HG02943 (cell line): ENCODE measurements at regions not wholly inside any gene's neighbourhood (a gene's known extent, or its start where the extent isn't known, plus 50 kb on each side); places are given as distances from the start of the nearest gene placed in this dataset.
"Not testable (repeated sequence)": the region's sequence is repeated elsewhere in the genome, so short reads cannot be mapped to it uniquely, and the experiment has no call there.

Experiments
- ATAC-seq: cut with Tn5 transposase; IDR thresholded peaks from one replicate; pipeline ENCODE4 v1.9.1; 2021; ENCODE audit warnings: mild to moderate bottlenecking, low read depth, moderate library complexity; ENCODE audit not compliant: unreplicated experiment

DNA sequence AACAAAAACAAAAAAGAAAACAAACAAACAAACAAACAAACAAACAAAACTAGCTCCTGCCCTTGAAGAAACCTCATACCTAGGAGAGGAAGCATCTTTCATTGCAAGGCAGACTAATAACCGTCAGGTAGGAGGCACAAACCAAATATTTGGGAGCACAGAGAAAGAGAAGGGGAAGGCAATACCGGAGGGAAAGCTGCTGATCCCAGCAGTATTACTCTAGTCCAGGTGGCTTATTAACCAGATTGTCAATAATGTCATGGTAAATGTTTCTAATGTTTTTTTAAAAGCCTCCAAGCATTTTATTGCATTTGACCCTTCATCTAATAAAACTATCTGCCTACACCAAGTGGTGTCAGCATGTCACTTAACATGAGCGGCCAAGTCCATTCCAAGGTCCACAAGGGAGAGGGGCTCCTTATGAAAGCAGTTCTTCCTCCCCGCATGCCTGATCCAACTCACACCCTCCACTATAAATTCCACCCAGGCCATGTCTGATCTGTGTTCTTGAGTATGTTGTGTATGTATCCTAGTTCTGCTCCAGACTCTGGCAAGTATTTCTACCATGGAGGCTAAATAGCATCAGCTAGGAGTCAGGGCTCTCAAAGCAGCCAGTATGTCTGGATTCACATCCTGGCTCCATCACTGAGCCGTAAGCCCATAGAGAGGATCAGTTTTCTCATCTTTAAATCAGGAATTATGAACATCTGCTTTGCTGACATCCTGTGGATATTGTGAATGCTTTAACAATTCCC, 208.1 kb upstream of the TENM4 start:
- no peak for ATAC-seq

DNA sequence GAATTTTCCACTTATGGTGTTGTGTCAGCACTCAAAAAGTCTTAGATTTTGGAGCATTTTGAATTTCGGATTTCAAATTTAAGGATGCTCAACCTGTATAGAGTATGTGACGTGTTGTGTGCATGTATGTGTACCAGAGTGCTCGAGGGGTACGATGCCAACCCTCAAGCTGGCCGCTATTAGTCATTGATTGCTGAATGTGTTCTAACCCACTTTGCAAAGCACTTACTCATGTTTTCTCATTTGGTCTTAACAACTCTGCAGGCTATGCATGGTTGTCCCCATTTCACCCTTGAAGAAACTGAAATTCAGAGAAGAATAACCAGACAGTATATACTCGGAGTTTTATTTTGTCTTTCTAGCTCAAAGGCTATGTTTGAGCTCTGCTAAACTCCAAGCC, 196.4 kb upstream of the TENM4 start:
- ATAC-seq = no peak

DNA sequence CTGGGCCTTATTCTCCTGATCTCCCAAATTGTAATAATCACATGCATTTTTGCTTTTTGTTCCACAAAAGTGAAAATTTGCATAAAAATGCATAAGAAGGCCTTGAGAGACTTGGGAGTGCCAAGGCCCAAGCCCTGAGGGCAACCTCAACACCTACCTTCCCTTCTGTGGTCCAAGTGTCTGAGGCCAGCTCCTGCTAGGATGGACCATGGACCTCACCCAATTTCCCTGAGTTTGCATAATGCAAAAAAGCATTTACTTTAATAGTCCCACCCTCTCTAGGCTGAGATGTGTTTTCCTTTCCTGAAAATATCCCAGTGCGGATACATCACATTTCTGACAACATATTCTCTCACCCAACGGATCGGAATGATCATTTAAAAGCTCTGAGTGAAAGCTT, 194.1 kb upstream of the TENM4 start:
- ATAC-seq = no peak

DNA sequence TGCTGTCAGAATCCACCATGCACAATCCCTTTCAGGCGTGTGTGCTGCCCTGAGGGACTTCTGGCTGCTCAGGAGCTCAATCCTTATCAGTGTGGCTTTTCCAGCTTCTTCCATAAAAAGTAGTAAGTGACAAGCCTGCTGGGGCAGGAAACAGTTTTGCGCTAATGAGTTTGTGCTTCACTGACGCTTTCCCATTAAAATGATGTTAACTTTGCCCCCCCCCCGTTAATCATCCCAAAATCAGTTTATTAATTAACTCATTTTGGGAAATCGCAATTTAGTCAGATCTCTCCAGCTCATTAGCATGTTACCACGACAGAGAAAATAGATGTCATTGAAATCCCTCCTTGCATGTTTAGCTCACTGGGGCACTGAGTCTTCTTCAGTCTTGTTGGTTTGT, 186.5 kb upstream of the TENM4 start:
- no peak for ATAC-seq

DNA sequence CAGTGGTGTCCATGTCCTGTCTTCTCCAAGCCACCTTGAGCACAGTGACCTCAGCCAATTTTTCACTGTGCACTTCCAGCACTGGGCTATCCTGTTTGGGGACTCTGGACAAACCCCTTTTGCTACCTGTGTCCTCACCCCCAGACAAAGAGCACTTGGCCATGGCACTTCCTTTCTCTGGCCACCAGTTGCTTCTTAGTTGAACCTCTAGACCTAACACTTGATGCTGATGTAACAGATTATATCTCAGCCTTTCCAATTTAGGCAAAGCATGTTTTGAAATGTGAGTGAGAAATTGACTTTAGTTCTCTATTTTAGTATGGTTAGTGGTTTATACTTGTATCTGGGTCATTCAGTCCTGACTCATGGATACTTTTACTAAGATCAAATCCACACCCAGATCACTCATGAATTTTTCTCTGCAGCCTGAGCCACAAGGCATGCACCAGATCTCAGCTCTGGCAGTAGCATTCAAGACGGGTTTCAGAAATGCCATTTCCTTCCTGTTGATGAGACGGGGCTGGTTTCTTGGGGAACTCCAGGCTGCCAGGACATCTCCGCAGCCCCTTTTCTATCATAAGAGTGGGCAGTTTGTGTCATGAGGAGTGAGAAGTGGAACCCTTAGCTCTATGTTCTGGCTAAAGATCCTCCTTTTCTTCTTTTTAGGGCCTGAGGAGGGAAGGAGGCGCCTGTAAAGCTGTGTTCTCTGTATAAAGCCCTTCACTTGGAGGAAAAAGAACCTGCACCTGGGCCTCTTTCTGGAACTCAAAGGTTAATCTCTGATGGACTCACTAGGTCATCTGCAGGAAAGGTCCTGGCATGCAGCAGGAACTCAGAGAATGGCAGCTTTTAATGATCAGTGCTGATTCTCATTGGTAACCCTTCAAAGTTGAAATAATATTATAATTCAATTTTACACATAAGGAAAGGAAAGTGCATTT, 185.6 kb upstream of the TENM4 start:
- ATAC-seq = no peak

DNA sequence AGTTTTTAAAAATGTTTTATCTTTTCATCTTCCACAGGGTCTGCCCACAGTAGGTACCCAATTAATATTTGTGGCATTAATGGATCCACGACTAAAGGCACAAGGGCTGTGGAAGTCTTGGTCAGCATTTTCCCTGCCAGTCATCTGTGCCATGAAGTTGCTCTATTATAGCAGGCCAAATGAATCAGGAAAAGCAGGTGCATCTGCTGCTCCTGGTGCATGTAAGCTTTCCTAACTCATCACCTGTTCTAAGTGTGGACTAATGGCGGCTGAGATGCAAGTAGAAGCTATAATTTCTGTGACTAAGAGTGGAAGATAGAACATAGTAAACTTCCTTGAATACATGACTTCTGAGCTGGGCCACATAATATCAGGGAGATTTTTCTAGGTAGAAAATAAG, 182.5 kb upstream of the TENM4 start:
- no peak for ATAC-seq

DNA sequence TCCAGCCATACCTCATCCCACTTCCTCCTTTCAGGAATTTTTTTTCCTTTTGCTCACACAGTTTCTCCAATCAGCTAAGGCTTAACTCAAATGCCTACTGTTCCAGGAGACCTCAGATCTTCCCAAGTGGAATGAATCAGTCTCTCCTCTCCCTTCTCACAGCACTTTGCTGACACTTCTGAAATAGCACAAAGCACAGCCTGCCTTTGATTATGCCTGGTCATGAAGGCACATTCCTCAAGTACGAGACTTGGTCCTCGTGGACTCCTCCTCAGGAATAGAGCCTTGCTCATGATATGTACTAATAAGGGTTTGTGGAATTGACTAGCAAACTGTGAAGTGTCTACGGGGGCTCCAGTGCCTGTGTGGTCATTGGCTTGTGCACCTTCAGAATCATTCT, 176.7 kb upstream of the TENM4 start:
- no peak for ATAC-seq

DNA sequence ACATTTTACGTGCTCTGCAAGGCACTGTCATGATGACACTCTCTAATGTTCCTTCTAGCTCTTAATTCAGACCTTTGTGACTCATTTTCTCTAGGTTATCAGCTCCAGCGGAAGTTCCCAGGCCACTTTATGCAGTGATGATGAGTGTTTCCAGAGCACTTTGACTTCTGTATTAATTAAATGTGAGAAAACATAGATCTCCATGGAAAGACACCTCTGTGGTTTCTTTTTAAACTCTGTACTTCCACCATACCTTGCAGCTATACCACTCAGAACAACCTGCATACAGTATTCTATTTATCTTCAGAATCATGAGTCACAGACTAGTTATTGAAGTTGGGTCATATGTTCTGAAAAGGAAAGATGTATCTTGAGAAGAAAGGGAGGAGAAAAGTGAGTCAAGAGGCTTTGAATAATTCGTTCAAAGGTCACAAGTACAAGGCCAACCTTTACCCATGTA, 175.6 kb upstream of the TENM4 start:
- no peak for ATAC-seq

DNA sequence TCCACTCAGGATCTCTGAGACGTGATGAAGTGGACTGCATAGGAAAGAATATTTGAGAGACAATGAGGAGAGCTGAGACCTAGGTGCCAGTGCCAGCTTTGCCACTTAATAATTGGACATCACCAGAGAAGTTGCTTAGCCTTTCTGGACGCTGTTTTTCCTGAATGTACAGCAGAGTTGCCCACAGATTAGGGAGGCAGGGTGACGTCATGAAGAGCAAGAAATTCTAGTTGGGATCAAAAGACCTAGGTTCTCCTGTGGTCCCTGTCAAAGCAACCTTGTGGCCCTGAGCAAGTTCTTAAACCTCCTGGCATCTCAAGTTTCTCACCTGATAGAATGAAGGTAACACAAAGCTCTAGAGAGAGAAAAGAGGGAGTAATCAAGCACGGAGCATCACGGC, 174.6 kb upstream of the TENM4 start:
- ATAC-seq = no peak

DNA sequence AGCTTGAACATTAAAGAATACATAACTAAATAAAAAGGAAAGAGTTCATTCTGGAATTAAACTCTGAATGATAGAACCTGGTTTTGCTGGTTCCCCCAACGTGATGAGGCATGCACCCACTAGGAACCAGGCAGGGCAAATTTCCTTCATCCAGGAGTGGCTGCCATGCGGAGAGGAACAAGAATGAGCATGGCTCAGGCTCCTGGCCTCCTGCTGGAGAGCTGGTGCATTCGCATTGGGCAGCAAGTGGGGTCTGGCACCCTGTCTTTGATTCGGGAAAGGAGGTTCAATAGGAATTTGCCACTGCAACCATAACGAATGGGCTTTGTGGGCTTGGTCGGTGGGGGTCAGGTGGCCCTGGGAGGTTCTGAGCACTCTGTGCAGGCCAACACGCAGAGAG, 169.8 kb upstream of the TENM4 start:
- no peak for ATAC-seq

DNA sequence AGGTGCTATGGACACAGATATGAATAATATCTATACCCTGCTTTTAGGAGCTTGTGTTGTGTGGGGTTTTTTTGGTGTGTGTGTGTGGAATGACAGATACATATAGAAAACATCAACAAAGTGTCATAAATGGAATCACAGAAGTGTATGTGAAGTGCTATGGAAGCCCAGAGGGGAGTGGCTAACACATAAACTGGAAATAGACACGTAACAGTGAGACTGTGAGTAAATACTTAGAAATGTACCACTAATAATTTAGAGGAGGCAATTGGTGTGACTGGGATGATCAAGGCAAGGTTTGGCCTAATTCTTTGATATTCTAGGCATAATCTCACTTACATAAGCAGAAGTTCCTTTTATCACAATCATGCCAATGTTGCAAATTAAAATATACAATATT, 169.3 kb upstream of the TENM4 start:
- no peak for ATAC-seq

DNA sequence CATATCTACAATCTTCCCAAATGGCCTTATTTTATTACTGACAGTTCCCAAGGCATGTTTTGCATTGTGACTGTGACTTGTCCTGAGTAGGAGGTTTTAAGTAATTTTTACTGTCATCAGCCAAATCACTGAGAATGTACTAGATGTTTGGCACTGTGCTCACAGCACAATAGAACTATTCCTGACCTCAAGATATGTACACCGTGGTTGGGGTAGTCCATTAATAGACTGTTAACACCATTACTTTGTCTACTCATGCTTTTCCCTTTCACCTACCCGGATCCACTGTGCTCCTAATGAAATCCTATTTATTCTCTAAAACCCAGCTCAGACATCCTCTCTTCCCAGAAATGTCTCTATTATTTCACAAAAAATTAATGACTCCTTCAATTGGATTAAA, 168.7 kb upstream of the TENM4 start:
- ATAC-seq = no peak

DNA sequence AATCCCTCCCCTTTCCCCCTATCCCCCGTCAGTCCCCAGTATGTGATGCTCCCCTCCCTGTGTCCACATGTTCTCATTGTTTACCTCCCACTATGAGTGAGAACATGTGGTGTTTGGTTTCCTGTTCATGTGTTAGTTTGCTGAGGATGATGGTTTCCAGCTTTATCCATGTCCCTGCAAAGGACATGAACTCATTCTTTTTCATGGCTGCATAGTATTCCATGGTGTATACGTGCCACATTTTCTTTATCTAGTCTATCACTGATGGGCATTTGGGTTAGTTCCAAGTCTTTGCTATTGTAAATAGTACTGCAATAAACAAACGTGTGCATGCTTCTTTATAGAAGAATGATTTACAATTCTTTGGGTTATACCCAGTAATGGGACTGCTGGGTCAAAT, 165.6 kb upstream of the TENM4 start:
- not testable (repeated sequence) for ATAC-seq

DNA sequence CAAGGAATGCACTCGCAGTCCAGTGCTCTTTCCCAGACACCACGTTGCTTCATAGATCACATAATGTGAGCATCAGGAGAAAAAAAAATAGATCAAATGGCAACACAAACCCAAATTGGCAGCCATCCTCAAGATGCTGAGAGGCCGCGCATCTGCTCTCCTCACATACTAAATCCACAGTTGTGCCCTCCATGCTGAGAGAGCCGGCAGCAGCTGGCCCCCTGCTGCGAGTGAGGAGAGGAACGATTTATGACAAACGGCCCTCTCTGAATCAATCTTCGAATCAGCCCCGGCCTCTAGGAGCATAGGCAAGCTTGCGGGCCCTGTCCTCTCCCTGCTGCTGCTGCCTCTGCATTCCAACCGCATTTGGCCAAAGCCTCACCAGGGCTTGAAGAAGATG, 159.9 kb upstream of the TENM4 start:
- ATAC-seq = no peak

DNA sequence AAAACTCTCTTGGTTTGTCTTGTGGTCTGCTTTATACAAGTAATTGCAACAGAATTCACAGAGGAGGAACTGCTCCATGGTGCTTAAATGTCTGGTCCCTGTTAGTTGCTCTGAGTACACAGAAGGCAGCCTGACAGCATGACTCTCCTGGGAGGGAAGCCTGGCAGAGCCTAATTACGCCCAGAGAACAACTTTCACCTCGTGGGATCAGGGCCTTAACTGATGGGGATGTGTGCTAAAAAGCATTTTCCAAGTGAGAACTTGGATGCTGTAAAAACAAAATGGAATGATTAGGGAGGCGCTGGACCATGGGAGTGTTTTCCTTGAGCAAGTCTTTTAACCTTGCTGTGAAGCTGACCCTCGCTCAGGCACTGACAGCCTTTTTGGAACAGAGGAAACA, 154.0 kb upstream of the TENM4 start:
- no peak for ATAC-seq

DNA sequence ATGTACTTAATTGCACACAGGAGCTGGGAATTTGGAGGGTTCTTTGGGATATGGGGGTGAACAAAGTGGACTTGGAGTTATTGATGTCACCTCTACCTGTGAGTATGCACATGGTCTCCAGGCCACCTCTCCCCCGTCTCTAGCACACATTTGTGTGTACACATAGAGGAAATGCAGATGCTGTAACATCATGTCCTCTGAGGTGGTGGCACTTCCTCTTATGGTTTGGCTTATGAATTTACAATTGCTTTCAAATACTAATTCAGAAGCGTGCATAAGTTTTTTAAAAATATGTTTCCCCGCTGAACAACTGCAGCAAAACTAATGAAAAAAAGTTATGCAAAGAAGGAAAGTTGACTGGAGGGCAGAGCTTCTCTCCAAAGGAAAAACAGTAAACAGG, 152.0 kb upstream of the TENM4 start:
- no peak for ATAC-seq

DNA sequence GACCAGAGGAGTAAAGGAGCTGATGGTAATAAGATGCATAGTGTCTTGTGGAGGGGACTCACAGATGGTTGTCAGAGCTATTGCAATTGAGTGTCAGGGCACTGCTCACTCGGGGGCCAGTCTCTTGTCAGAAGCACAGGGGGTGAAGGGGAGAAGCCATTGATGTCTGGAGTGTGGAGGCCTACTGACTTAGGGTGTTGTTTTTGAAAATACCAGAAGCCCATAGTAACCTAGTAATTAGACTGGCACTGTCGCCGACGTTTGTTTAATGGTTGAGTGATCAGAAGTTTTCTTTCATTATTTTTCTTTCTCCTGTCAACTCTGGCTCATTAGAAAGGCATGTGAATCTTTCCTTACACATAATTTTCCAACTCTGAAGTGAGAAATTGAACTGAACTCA, 151.6 kb upstream of the TENM4 start:
- ATAC-seq = no peak

DNA sequence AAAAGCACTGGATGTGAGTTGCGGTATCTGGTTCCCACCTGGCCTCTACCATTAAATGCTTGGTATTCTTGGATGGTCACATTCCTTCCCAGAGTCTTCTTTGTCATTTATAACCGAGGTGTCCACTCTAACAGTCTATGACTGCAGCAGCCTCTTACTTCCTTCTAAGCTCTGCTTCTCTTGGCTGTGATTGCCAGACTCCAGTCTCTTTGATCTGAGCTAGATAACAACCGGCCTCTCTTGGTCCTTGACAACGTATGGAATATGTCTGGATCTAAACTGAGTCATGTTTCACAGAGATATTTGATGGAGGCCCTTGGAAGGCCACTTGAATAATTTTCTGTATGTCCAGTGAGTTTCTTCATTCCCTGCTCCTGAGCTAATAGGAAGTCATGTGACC, 141.6 kb upstream of the TENM4 start:
- no peak for ATAC-seq

DNA sequence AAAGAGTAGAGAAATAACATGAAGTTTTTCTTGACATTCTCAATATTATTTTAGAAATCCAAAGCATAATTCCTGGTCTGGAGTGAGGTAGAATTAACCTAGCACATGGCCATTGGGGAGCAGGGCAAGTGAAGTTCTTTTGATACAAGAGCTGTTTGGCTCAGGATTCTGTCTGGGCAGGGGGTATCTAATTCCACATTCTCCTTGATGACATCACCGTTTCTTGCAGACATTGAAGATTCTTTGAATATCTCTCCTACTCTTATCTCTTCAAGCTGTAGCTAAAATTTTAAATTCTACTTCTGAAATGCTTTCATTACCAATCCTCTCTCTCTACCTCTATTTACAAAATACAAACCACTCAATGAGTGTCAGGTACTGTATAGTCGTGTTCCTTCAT, 138.2 kb upstream of the TENM4 start:
- no peak for ATAC-seq

DNA sequence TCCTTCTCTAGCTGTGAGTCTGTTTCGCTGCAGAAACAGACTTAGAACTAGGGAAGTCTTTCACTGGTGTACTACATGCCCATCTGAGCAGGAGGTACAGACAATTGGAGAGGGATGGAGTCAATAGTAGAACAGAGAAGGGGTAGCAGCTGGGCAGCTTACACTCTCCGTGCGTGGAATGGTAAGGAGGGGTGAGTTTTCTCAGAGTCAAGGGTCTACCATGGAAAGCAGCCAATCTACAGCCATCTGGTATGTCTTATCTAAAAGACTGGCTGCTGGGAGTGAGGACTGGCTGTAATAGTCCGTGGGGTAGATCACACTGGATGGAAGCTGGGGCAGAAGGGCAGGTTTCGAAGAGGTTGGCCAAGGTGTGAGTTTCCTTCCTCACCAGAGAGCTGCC, 137.3 kb upstream of the TENM4 start:
- ATAC-seq = no peak

DNA sequence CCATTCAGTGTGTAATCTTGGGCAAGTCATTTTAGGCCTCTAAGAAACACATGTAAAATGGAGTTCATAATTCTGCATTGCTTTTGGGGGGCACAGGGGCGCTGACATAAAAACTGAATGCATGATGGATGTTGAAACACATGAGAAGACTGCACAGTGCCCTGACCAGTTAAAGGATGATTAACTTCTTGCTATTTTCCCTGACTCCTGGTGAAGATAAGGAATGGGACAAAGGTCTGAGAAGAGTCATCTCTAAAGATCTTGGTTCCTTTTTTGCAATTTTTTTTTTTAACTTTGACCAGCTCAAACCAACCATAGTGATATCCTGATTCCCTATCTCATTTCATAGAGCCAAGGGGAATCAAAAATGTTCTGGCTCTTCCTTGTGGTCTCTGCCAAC, 134.9 kb upstream of the TENM4 start:
- no peak for ATAC-seq

DNA sequence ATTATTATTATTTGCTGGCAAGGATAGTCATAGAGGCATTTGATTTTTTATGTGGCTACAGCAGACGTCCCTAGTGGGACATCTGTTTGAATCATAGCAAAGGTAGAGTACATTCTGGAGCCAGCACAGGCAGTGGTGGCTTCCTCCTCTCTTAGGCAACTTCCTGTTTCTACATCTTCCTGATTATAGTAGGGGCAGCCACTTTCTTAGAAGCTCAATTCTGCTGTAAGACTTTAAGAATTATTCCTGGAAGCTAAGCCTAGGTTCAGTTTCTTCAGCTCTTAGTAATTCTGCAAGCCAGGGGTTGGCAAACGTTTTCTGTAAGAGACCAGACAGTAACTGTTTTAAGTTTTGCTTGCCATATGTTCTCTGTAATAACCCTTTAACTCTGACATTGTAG, 129.3 kb upstream of the TENM4 start:
- ATAC-seq = no peak
